GM12801 (cell line): ENCODE measurements at regions not wholly inside any gene's neighbourhood (a gene's known extent, or its start where the extent isn't known, plus 50 kb on each side); places are given as distances from the start of the nearest gene placed in this dataset.

ENCODE experiments used
- CTCF ChIP-seq: IDR thresholded peaks from one replicate; pipeline ENCODE4 v1.5.1; 2011; ENCODE audit warnings: control low read depth; ENCODE audit not compliant: insufficient read length; ENCODE audit errors: extremely low read depth

GRCh38 chr2:120984452-120985173, 248.9 kb downstream of the GLI2 start:
- TF ChIP-seq CTCF: no peak

GRCh38 chr2:120985174-120985996, 249.7 kb downstream of the GLI2 start:
- no peak for TF ChIP-seq CTCF

- TF ChIP-seq CTCF: no peak
These were observed 250.5 kb downstream of the GLI2 start for GRCh38 chr2:120985997-120986651.

GRCh38 chr2:120986898-120987650, 251.4 kb downstream of the GLI2 start:
- no peak for TF ChIP-seq CTCF

GRCh38 chr2:120988051-120988699, 252.5 kb downstream of the GLI2 start:
- TF ChIP-seq CTCF: no peak

- TF ChIP-seq CTCF: no peak
These were observed 253.2 kb downstream of the GLI2 start for GRCh38 chr2:120988700-120989511.
